Stomach (tissue), 8 donors: ENCODE measurements at regions not wholly inside any gene's neighbourhood (a gene's known extent, or its start where the extent isn't known, plus 50 kb on each side); places are given as distances from the start of the nearest gene placed in this dataset.

Experiments
- DNase-seq, 2 donors: peaks; one replicate each; pipeline versions ENCODE4 v3.0.0 to v3.0.0-alpha.2; 2013 to 2019
- H3K27ac ChIP-seq, 5 donors: fragments of 200-600 bp in 4 of 5; sonication (generic) in 4 of 5; one replicate each; pipeline ENCODE4 v1.5.1; 2013 to 2019; ENCODE audit warnings: mild to moderate bottlenecking in 1 of 5, moderate library complexity in 1 of 5
- H3K27me3 ChIP-seq, 3 donors: fragments of 200-600 bp; sonication (generic); one replicate each; pipeline ENCODE4 v1.5.1; 2017 to 2019; ENCODE audit warnings: mixed run types in 1 of 3
- H3K36me3 ChIP-seq, 4 donors: fragments of 200-600 bp; sonication (generic); 1 replicate in 3 of 4; 2 replicates in 1 of 4; pipeline ENCODE4 v1.5.1; 2016 to 2019
- H3K4me1 ChIP-seq, 4 donors: fragments of 200-600 bp; sonication (generic); one replicate each; pipeline ENCODE4 v1.5.1; 2016 to 2019
- H3K4me3 ChIP-seq, 4 donors: fragments of 200-600 bp; sonication (generic) in 3 of 4; one replicate each; pipeline ENCODE4 v1.5.1; 2016 to 2019; ENCODE audit warnings: mild to moderate bottlenecking in 1 of 4
- H3K9me3 ChIP-seq, 4 donors: fragments of 200-600 bp; sonication (generic); one replicate each; pipeline ENCODE4 v1.5.1; 2016 to 2019
- EP300 ChIP-seq: sonication (generic); formaldehyde crosslinking; IDR thresholded peaks from one replicate; pipeline ENCODE4 v1.6.1; 2017; ENCODE audit warnings: antibody characterized with exemption
- POLR2A ChIP-seq, 4 donors: fragments of 450-650 bp; IDR thresholded peaks; one replicate each; pipeline ENCODE4 v1.6.1; 2016; ENCODE audit warnings: antibody characterized with exemption in 4 of 4, control low read depth in 2 of 4, mild to moderate bottlenecking in 1 of 4, moderate library complexity in 1 of 4
- POLR2AphosphoS5 ChIP-seq, 3 donors: sonication (generic); formaldehyde crosslinking; IDR thresholded peaks; one replicate each; pipeline ENCODE4 v1.6.1; 2016; ENCODE audit warnings: antibody characterized with exemption in 3 of 3
- WGBS, 5 donors: extraction: QIAGEN DNeasy Blood & Tissue Kit in 3 of 5; methylation state at CpG; one replicate each; pipeline versions ENCODE4 v1.1.5 to v1.1.7; 2013 to 2018; 5-methylcytosine and 5-hydroxymethylcytosine counted together
- intact Hi-C: fragments of 100-400 bp; cut with DNase I; formaldehyde crosslinking; loops from one replicate; pipeline ENCODE4 v1.15.1; 2023; ENCODE audit warnings: low total_unique reads
- TF ChIP-seq, protein P1 (sequence below), 7 experiments: fragments of 450-650 bp in 4 of 7; fragments of 200-600 bp in 3 of 7; sonication (generic) in 3 of 7; IDR thresholded peaks; one replicate each; pipeline ENCODE4 v1.5.1; 2016 to 2019; ENCODE audit warnings: antibody characterized with exemption in 7 of 7, control low read depth in 2 of 7, mild to moderate bottlenecking in 1 of 7
- donor health status: healthy with polysubstance abuse.
- donor health status: Bipolar disorder and iron deficiency.
- donor health status: healthy.

DNA sequence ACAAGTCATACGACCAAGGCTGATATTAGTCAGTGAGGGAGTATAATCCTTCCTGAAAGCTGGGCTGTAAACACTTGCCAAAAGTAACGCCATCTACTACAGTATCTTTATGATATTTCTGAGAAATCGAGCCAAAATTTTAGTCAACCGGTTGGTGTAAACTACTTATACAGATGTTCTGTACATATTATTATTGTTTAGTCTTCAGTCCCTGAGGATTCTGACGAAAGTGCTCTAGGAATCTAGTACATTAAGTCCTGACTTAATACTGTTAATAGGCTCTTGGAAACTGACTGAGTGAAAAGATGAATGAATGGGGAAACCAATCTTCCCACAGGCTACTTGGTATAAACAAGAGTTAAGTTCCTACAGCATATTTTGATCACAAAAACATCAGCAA lies 274.3 kb downstream of the USP25 start:
- Histone ChIP-seq H3K27ac (peak overlapping the region in 1 of 5 donors; percentile 18), H3K4me3 (no peak overlapping the region), H3K4me1 (no peaks in the 10 kb centered on the region), H3K27me3 (no peaks in the 10 kb centered on the region), H3K9me3 (no peaks in the 10 kb centered on the region), H3K36me3 (no peaks in the 10 kb centered on the region)
- no peak for DNase-seq
- intact Hi-C loops, result no loop called here
- TF ChIP-seq POLR2A (IDR thresholded peaks at IDR 0.05) (no peak), POLR2AphosphoS5 (IDR thresholded peaks at IDR 0.05) (no peak), EP300 (no peak)
- TF ChIP-seq, protein P1, sequence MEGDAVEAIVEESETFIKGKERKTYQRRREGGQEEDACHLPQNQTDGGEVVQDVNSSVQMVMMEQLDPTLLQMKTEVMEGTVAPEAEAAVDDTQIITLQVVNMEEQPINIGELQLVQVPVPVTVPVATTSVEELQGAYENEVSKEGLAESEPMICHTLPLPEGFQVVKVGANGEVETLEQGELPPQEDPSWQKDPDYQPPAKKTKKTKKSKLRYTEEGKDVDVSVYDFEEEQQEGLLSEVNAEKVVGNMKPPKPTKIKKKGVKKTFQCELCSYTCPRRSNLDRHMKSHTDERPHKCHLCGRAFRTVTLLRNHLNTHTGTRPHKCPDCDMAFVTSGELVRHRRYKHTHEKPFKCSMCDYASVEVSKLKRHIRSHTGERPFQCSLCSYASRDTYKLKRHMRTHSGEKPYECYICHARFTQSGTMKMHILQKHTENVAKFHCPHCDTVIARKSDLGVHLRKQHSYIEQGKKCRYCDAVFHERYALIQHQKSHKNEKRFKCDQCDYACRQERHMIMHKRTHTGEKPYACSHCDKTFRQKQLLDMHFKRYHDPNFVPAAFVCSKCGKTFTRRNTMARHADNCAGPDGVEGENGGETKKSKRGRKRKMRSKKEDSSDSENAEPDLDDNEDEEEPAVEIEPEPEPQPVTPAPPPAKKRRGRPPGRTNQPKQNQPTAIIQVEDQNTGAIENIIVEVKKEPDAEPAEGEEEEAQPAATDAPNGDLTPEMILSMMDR (IDR thresholded peaks at IDR 0.05), result no peak
- WGBS, 5 donors, result 38 to 65% (median 59%) methylated on average over 5 of the region's 5 CpGs

DNA sequence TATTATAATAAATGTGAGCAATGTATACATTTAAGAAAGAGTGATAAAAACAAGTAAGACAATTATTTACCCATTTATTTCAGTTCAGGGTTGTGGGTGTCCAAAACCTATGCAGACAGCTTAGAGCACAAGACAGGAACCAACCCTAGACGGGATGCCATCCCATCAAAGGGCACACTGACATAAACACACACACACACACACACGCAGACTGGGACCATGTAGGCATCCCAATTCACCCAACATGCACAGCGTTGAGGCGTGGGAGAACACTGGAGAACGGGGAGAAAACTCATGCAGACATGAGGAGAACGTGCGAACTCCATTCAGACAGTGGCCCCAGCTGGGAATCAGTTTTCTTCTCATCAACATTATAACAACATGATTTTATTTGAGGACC lies 274.7 kb downstream of the USP25 start:
- Histone ChIP-seq H3K9me3 (no peaks in the 10 kb centered on the region), H3K4me1 (no peaks in the 10 kb centered on the region), H3K27me3 (no peaks in the 10 kb centered on the region), H3K4me3 (no peak overlapping the region), H3K27ac (no peak overlapping the region), H3K36me3 (no peaks in the 10 kb centered on the region)
- no peak for DNase-seq
- 79 to 85% (median 82%) methylated on average over 7 of the region's 7 CpGs for WGBS, 5 donors
- intact Hi-C loops, result no loop called here
- TF ChIP-seq, protein P1 (IDR thresholded peaks at IDR 0.05), result no peak
- TF ChIP-seq POLR2AphosphoS5 (IDR thresholded peaks at IDR 0.05) (no peak), EP300 (no peak), POLR2A (IDR thresholded peaks at IDR 0.05) (no peak)

GRCh38 chr21:16005996-16006395 lies 276.2 kb downstream of the USP25 start:
- Histone ChIP-seq H3K9me3 (peaks cover 0 to 6% (median 0%) of the 10 kb centered on the region in 4 donors), H3K27ac (no peak overlapping the region), H3K27me3 (no peaks in the 10 kb centered on the region), H3K4me1 (no peaks in the 10 kb centered on the region), H3K4me3 (no peak overlapping the region), H3K36me3 (no peaks in the 10 kb centered on the region)
- 75 to 85% (median 83%) methylated on average over 1 of the region's 1 CpG for WGBS, 5 donors
- intact Hi-C loops, result no loop called here
- TF ChIP-seq POLR2A (IDR thresholded peaks at IDR 0.05) (no peak), POLR2AphosphoS5 (IDR thresholded peaks at IDR 0.05) (no peak), EP300 (no peak)
- TF ChIP-seq, protein P1 (IDR thresholded peaks at IDR 0.05), result no peak
- DNase-seq, result no peak

- no peak for TF ChIP-seq EP300
- no peak for DNase-seq
- 48 to 60% (median 58%) methylated on average over 2 of the region's 2 CpGs for WGBS, 5 donors
- no peak overlapping the region for H3K27ac ChIP-seq
- intact Hi-C loops, result no loop called here
- no peak overlapping the region for H3K4me3 ChIP-seq
- H3K27me3 ChIP-seq, result no peaks in the 10 kb centered on the region
- H3K36me3 ChIP-seq, result no peaks in the 10 kb centered on the region
- H3K9me3 ChIP-seq, result peaks cover 0 to 6% (median 0%) of the 10 kb centered on the region in 4 donors
- no peaks in the 10 kb centered on the region for H3K4me1 ChIP-seq
These were observed 278.2 kb downstream of the USP25 start for GRCh38 chr21:16007943-16008342.

DNA sequence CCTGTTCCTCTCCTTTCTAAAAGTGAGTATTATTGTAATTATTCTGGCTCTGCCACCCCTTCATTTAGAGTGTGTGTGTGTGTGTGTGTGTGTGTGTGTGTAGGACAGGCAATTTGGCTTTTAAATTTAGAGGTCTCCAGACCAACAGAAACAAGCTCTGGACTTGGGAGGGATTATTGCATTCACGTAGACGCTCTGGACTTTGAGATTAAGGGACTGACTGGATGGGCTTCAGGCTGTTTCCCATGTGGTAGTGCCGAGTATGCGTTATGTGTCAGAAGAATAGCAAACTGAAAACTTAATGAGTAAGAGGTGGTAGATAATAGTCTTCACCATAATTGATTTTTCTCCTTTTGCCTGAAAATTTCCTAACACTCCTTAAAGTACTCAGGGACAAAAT lies 281.9 kb downstream of the USP25 start:
- H3K9me3 ChIP-seq, result peaks cover 0 to 6% (median 0%) of the 10 kb centered on the region in 4 donors
- 85 to 93% (median 89%) methylated on average over 4 of the region's 4 CpGs for WGBS, 5 donors

More for the DNA sequence above, 281.9 kb downstream of the USP25 start:
- no peak overlapping the region for H3K4me3 ChIP-seq
- no peak overlapping the region for H3K27ac ChIP-seq
- DNase-seq, result no peak
- H3K4me1 ChIP-seq, result no peaks in the 10 kb centered on the region
- no peak for TF ChIP-seq EP300
- TF ChIP-seq POLR2AphosphoS5 (IDR thresholded peaks at IDR 0.05), result no peak
- TF ChIP-seq, protein P1 (IDR thresholded peaks at IDR 0.05), result no peak
- no peak for TF ChIP-seq POLR2A (IDR thresholded peaks at IDR 0.05)
- intact Hi-C loops, result no loop called here
- H3K36me3 ChIP-seq, result no peaks in the 10 kb centered on the region
- no peaks in the 10 kb centered on the region for H3K27me3 ChIP-seq
